PC-3 (cell line): ENCODE measurements at regions not wholly inside any gene's neighbourhood (a gene's known extent, or its start where the extent isn't known, plus 50 kb on each side); places are given as distances from the start of the nearest gene placed in this dataset.

Experiments
- EZH2 ChIP-seq: fragments of 300-600 bp; sonication (generic); IDR thresholded peaks from one replicate; pipeline ENCODE4 v1.6.1; 2017; ENCODE audit warnings: antibody characterized with exemption, mild to moderate bottlenecking, low read length; ENCODE audit not compliant: unreplicated experiment
- TF ChIP-seq, protein P1 (sequence below): fragments of 300-600 bp; sonication (generic); conservative IDR thresholded peaks from 2 replicates; pipeline ENCODE4 v1.5.1; 2017; ENCODE audit warnings: antibody characterized with exemption, low read depth, mild to moderate bottlenecking, low read length

DNA sequence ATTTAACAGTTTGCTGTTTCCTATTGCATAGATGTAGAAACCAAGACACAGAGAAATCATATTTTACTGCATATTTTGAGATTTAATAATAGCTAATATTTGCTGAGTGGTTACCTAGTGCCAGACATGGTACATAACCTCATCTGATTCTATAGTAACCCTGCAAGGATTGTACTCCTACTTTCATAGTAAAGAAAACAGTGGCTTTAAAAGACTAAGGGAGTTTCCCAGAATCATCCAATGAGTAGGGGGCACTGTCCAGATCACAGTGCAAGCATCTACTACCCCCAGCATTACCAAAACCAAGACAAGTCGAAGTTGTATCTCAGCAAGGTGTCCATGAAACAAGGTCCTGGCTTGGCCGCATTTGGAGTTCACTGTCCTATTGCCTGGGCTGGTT is 224.5 kb upstream of the TENM3 start:
- TF ChIP-seq, protein P1, sequence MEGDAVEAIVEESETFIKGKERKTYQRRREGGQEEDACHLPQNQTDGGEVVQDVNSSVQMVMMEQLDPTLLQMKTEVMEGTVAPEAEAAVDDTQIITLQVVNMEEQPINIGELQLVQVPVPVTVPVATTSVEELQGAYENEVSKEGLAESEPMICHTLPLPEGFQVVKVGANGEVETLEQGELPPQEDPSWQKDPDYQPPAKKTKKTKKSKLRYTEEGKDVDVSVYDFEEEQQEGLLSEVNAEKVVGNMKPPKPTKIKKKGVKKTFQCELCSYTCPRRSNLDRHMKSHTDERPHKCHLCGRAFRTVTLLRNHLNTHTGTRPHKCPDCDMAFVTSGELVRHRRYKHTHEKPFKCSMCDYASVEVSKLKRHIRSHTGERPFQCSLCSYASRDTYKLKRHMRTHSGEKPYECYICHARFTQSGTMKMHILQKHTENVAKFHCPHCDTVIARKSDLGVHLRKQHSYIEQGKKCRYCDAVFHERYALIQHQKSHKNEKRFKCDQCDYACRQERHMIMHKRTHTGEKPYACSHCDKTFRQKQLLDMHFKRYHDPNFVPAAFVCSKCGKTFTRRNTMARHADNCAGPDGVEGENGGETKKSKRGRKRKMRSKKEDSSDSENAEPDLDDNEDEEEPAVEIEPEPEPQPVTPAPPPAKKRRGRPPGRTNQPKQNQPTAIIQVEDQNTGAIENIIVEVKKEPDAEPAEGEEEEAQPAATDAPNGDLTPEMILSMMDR: no peak
- TF ChIP-seq EZH2: no peak
